Ishikawa (cell line): ENCODE measurements at regions not wholly inside any gene's neighbourhood (a gene's known extent, or its start where the extent isn't known, plus 50 kb on each side); places are given as distances from the start of the nearest gene placed in this dataset.

Experiments used
- CEBPB ChIP-seq: IDR thresholded peaks from 2 replicates; pipeline ENCODE4 v1.6.1; 2012
- CREB1 ChIP-seq: IDR thresholded peaks from 2 replicates; pipeline ENCODE4 v1.6.1; 2012; ENCODE audit warnings: low read depth
- EGR1 ChIP-seq: IDR thresholded peaks from 2 replicates; pipeline ENCODE4 v1.6.1; 2012
- EP300 ChIP-seq: IDR thresholded peaks from 2 replicates; pipeline ENCODE4 v1.6.1; 2012; ENCODE audit warnings: borderline replicate concordance
- FOXM1 ChIP-seq: IDR thresholded peaks from 2 replicates; pipeline ENCODE4 v1.6.1; 2012; ENCODE audit warnings: low read depth, borderline replicate concordance
- MAX ChIP-seq: IDR thresholded peaks from 2 replicates; pipeline ENCODE4 v1.6.1; 2012
- NFIC ChIP-seq: IDR thresholded peaks from 2 replicates; pipeline ENCODE4 v1.6.1; 2012
- RAD21 ChIP-seq: IDR thresholded peaks from 2 replicates; pipeline ENCODE4 v1.6.1; 2012; ENCODE audit warnings: low read depth
- REST ChIP-seq: IDR thresholded peaks from 2 replicates; pipeline ENCODE4 v1.6.1; 2012; ENCODE audit warnings: low read depth, mild to moderate bottlenecking
- TAF1 ChIP-seq: IDR thresholded peaks from 2 replicates; pipeline ENCODE4 v1.6.1; 2012; ENCODE audit warnings: low read depth, mild to moderate bottlenecking
- TCF12 ChIP-seq: IDR thresholded peaks from 2 replicates; pipeline ENCODE4 v1.6.1; 2012; ENCODE audit warnings: low read depth
- TEAD4 ChIP-seq: IDR thresholded peaks from 2 replicates; pipeline ENCODE4 v1.6.1; 2012
- USF1 ChIP-seq: IDR thresholded peaks from 2 replicates; pipeline ENCODE4 v1.6.1; 2012
- YY1 ChIP-seq: IDR thresholded peaks from 2 replicates; pipeline ENCODE4 v1.6.1; 2012; ENCODE audit warnings: low read depth
- ZBTB7A ChIP-seq: IDR thresholded peaks from 2 replicates; pipeline ENCODE4 v1.6.1; 2012; ENCODE audit warnings: low read depth

- no peak for TF ChIP-seq REST
- no peak for TF ChIP-seq EGR1
- TF ChIP-seq TCF12, result no peak
- no peak for TF ChIP-seq EP300
- no peak for TF ChIP-seq FOXM1
- no peak for TF ChIP-seq CEBPB
- no peak for TF ChIP-seq TAF1
- no peak for TF ChIP-seq USF1
- TF ChIP-seq ZBTB7A, result no peak
- no peak for TF ChIP-seq MAX
- no peak for TF ChIP-seq YY1
These were observed 162.2 kb upstream of the CIBAR2 start for GRCh38 chr16:85274501-85274900.

- TF ChIP-seq NFIC (no peak), FOXM1 (no peak), MAX (no peak), TEAD4 (no peak), USF1 (no peak), REST (no peak), CEBPB (no peak), EGR1 (no peak), YY1 (no peak), RAD21 (no peak), EP300 (no peak), CREB1 (no peak), TAF1 (no peak), ZBTB7A (no peak), TCF12 (no peak)
These were observed 162.7 kb upstream of the CIBAR2 start for GRCh38 chr16:85274924-85275323.

- TF ChIP-seq REST (no peak), RAD21 (peak; percentile 92), TEAD4 (no peak), CREB1 (no peak)
These were observed 163.4 kb upstream of the CIBAR2 start for GRCh38 chr16:85275533-85276249.

GRCh38 chr16:85276258-85276657, 164.0 kb upstream of the CIBAR2 start:
- no peak for TF ChIP-seq TCF12
- TF ChIP-seq EGR1, result no peak

GRCh38 chr16:85276721-85277120, 164.4 kb upstream of the CIBAR2 start:
- TF ChIP-seq ZBTB7A, result no peak
- TF ChIP-seq MAX, result no peak
- no peak for TF ChIP-seq USF1
- no peak for TF ChIP-seq YY1
- TF ChIP-seq TAF1, result no peak
- TF ChIP-seq EGR1, result no peak
- no peak for TF ChIP-seq TCF12
- no peak for TF ChIP-seq NFIC
